Spleen (tissue), 7 donors: ENCODE measurements at regions not wholly inside any gene's neighbourhood (a gene's known extent, or its start where the extent isn't known, plus 50 kb on each side); places are given as distances from the start of the nearest gene placed in this dataset.

Experiments used
- CTCF ChIP-seq, 11 experiments: fragments of 200-600 bp in 7 of 11; fragments of 450-650 bp in 4 of 11; sonication (generic) in 4 of 11; IDR thresholded peaks in 8 of 11; conservative IDR thresholded peaks in 3 of 11; 1 replicate in 7 of 11; 2 replicates in 4 of 11; pipeline versions ENCODE4 v1.4.0 to v1.8.0; 2016 to 2021; ENCODE audit warnings: antibody characterized with exemption in 11 of 11, inconsistent platforms in 4 of 11, mild to moderate bottlenecking in 1 of 11
- POLR2A ChIP-seq, 3 donors: fragments of 450-650 bp; IDR thresholded peaks; one replicate each; pipeline ENCODE4 v1.5.1; 2017; ENCODE audit warnings: antibody characterized with exemption in 3 of 3, mild to moderate bottlenecking in 1 of 3
- POLR2AphosphoS5 ChIP-seq, 3 donors: sonication (generic); formaldehyde crosslinking; IDR thresholded peaks; one replicate each; pipeline ENCODE4 v1.5.1; 2017; ENCODE audit warnings: antibody characterized with exemption in 3 of 3
- donor health status: DM: no; HTN: no; CAD: no; lungs with moderate emphysema.
- donor health status: DM: no; HTN: no; CAD: no.
- donor health status: DM: no; HTN: no; CAD: no.

- TF ChIP-seq CTCF (IDR thresholded peaks at IDR 0.05 in 8 of 11, conservative IDR thresholded peaks at IDR 0.05 in 3 of 11), result no peak
- TF ChIP-seq POLR2A (IDR thresholded peaks at IDR 0.05), result no peak
- TF ChIP-seq POLR2AphosphoS5 (IDR thresholded peaks at IDR 0.05), result no peak
These were observed 333.9 kb downstream of the PDHA2 start for GRCh38 chr4:96173756-96174155.
